HG03196 (cell line): ENCODE measurements at regions not wholly inside any gene's neighbourhood (a gene's known extent, or its start where the extent isn't known, plus 50 kb on each side); places are given as distances from the start of the nearest gene placed in this dataset.
"Not testable (repeated sequence)": the region's sequence is repeated elsewhere in the genome, so short reads cannot be mapped to it uniquely, and the experiment has no call there.

ENCODE experiments used
- ATAC-seq: cut with Tn5 transposase; IDR thresholded peaks from one replicate; pipeline ENCODE4 v1.9.1; 2021; ENCODE audit not compliant: unreplicated experiment

DNA sequence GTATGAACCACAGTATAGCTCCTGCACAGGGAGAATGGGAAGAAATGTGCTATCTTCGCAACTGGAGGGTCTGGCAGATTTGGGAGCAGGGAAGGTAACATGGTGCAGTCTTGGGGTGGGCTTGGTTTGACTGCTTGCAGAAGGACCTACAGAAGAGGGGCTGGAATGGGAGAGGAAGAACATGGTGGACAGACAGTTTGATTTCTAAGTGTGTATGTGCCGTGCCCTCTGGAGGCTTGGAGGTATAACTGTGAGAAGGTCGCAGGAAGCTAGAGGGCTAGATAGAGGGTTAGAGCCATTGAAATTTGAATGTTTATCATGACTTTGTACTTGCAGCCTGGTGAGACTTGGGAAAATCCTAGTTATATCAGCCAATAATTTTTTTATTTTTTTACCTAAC is 169.2 kb downstream of the SQOR start:
- ATAC-seq = no peak

DNA sequence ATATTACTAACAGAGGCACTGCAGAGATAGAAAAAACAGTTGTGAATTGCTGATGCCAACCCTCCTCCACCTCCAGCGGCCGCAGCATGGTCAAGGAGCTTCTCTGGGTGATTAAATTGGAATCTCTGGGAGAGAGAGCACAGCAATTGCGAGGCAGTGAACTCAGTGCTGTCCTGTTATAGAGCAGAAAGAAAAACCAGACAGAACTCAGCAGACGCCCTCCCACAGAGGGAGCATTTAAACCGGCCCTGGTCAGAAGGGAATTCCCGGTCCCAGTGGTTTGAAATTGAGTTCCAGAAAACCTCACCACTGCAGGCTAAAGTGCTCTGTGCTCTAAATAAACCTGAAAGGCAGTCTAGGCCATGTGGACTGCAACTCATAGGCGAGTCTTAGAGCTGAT is 175.4 kb downstream of the SQOR start:
- no peak for ATAC-seq

DNA sequence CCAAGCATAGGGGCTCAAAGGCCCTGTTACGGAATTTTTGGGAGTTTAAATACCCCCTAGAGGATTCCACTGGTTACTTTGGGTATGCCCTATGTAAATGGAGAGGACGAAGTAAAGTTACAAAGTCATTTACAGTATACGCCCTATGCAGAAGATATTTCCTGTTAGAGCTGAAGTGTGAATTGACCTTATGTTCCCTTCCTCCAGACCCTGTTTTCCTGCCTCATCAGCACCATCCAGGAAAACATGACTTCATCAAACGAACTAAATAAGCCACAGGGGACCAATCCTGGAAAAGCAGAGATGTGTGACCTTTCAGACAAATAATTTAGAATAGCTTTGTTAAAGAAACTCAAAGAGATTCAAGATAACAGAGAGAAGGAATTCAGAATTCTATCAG is 177.4 kb downstream of the SQOR start:
- ATAC-seq = no peak

DNA sequence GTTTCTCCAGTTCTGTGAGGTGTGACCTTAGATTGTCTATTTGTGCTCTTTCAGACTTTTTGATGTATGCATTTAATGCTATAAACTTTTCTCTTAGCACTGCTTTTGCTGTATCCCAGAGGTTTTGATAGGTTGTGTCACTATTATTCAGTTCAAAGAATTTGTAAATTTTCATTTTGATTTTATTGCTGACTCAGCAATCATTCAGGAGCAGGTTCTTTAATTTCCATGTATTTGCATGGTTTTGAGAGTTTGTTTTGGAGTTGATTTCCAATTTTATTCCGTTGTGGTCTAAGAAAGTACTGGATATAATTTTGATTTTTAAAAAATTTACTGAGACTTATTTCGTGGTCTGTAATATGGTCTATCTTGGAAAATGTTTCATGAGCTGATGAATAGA is 182.7 kb downstream of the SQOR start:
- ATAC-seq = not testable (repeated sequence)

DNA sequence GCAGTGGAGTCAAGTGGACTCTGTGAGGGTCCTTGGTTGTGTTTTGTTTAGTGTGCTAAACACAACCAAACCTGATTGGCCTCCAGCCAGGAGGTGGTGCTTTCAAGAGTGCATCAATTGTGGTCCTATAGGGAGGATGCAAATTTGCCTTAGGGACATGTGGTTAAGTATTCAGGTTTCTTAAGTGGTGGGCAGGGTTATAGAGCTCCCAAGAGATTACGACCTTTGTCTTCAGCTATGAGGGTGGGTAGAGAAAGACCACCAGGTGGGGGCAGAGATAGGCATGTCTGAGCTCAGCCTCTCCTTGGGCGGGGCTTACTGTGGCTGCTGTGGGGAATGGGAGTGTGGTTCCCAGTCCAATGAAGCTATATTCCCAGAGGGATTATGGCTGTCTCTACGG is 186.6 kb downstream of the SQOR start:
- ATAC-seq = no peak

DNA sequence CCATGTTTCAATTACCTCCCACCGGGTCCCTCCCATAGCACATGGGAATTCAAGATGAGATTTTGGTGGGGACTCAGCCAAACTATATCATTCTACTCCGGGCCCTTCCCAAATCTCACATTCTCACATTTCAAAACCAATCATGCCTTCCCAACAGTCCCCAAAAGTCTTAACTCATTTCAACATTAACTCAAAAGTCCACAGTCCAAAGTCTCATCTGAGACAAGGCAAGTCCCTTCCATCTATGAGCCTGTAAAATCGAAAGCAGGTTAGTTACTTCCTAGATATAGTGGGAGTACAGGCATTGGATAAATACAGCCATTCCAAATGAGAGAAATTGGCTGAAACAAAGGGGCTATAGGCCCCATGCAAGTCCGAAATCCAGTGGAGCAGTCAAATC is 188.1 kb downstream of the SQOR start:
- not testable (repeated sequence) for ATAC-seq

DNA sequence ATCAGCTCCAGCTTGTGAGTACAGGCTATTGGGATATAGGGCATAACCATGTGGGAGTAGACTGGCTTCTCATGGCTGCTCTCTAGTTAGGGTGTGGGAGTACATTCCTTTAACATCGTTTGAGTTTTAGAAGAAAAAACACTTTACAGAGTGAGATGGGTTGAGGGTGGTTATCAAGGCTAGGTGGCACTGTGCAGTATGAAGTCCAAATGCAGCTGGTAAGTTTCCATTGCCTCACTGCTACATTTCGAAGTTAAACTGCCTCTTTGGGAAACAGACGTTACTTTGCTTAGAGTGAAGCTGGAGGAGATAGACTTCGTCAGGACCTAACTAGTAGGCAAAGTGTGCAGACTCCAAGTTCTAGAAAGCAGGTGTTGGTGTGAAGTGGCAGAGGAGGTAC is 192.4 kb downstream of the SQOR start:
- ATAC-seq = no peak

DNA sequence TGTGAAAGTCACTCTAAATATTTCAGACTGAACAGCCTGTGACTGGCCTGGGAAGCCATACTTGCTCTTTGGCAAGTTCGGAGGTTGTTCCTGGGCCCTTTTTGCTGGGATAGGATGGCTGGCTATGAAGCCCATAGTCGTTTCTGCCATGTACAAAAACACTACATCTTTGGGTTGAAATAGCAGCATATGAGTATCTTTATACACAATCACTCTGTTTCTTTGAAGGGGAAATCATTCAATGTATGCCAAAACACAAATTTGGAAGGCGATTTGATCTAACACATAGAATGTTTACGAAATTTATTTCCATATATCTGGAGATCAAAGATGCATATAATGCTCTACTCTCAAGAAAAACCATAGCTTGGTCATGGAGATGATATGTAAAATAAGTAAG is 192.9 kb downstream of the SQOR start:
- ATAC-seq = no peak

DNA sequence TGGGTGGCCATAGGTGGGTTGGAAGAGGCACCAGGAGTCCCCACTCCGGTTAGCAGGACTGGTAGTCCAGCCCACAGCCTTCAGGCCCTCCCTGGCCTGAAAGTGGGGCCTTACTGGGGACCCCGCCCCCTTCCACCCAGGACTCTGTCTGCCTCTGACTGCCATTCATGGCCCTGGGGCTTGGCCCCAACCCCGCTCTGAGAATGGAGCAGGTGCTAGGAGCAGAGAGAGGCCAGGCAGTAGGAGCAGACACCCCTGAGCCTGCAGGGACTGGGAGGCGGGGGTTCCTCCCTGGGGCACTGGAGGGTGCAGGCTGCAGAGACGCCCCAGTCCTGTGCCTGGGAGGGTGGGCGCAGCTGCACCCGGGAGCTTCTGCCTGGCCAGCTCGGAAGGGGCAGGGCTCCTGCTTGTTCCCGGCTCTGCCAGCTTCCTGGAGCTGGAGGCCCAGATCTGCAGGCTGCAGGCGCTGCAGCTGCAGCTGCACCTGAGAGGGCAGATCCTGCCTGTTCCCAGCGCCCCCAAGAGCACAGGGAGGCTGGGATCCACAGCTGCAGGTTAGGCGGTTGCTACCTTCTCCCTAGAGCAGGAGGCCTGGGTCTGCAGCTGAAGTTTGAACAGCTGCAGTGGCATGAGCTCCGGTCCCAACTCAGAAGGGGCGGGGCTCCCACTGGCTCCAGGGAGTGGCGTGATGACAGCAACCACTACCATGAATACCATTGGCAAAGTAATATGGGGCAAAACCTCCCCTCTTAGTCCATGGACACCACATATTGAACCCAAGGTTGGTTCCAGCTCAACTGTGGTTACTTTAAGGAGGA is 194.7 kb downstream of the SQOR start:
- no peak for ATAC-seq

- ATAC-seq = no peak
These were observed 197.0 kb downstream of the SQOR start for GRCh38 chr15:45831787-45832186.

- ATAC-seq = no peak
These were observed 199.8 kb downstream of the SQOR start for GRCh38 chr15:45834622-45835021.

GRCh38 chr15:45842151-45842550 is 207.3 kb downstream of the SQOR start:
- ATAC-seq = no peak

DNA sequence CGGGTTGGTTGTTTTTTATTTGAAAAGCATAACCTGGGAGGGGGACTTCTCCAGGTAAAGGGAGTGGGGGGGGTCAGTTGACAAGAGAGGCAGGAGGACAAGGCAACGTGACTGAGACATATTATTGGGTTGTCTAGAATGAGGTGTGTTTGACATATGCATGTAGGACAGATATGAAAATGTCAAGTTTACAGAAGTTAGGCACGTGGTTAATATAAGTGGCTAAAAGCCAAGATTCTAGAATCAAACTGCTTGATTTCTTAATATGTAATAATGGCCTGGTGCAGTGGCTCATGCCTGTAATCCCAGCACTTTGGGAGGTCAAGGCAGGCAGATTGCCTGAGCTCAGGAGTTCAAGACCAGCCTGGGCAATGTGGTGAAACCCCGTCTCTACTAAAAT is 212.8 kb downstream of the SQOR start:
- no peak for ATAC-seq

DNA sequence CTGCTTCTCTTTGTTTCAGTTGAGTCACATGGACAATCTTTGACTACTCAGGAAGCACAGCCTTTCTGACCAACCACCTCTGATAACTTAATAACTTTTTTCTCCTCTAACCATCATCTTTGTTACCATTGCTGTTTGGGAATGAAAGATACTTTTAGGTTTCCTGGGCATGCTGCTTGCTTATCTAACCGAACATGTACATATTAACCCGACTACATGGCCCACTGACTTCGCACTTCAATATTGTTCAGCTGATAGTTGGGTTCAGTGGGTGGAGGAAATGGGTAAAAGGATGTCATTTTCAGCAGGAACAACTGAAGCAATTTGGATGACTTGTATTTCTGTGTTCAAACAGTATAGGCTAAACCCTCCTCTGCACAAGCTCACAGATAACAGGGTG is 214.3 kb downstream of the SQOR start:
- ATAC-seq = no peak

GRCh38 chr15:45854455-45855202 is 219.8 kb downstream of the SQOR start:
- no peak for ATAC-seq

DNA sequence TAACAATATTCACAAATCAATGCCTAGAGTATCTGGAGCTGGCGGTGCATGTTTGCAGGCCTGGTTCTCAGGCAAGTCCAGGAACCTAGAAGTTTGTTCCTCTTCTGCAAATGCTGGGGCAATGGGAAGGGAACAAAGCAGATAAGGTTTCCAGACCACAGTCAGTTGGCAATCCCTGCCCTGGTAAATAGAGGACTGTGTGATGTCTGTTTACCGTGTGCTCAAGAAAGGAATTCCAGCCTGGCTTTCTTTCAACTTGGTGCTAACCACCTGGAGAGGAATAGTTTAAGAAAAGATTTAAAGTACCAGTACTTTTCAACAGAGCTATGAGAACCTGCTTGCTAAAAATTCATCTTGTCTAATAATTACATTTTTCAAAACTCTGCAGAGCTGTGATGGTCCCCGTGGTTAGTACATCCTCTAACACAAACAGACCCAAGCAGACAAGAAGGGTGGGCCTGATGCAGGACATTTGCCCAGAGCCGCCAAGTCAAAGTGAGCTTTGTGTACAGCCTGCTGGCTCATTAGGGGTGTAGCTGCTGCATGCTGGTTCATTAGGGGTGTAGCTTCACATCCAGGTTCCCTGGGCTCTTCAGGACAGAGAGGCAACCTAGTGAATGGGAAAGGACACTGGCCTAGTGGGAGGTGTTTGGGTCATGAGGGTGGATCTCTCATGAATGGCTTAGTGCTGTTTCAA is 220.5 kb downstream of the SQOR start:
- ATAC-seq = no peak

- ATAC-seq = no peak
These were observed 221.2 kb downstream of the SQOR start for GRCh38 chr15:45855907-45856579.

DNA sequence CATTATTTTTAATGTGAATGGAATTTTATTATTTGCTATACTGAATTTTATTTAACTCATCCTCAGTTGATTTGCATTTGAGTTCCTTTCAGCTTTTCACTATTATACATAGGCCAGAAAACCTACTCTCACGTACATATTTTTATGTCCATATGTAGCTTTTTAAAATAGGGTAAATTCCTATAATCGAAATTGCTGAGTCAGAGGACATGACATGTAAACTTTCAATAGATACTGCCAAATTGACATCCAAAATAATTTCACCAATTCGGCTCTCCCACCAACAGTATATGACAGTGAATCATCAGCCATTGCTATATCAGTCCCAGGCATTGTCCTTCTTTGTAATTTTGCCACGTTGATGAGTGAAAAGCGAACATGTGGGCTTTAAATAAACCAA is 222.5 kb downstream of the SQOR start:
- ATAC-seq = no peak

GRCh38 chr15:45858491-45858890 is 223.7 kb downstream of the SQOR start:
- ATAC-seq = no peak

GRCh38 chr15:45862034-45862433 is 227.2 kb downstream of the SQOR start:
- ATAC-seq = no peak

GRCh38 chr15:45863881-45864580 is 229.2 kb downstream of the SQOR start:
- no peak for ATAC-seq
